Activated naive CD4-positive, alpha-beta T cell treated with anti-CD3 and anti-CD28 coated beads, Interleukin-2, amount 10 ng/mL, durations not matched to agents 7 days and 5 days (primary cell): ENCODE measurements at regions not wholly inside any gene's neighbourhood (a gene's known extent, or its start where the extent isn't known, plus 50 kb on each side); places are given as distances from the start of the nearest gene placed in this dataset.

Source experiments
- CTCF ChIA-PET: fragments of 350-600 bp; sonication (Branson Sonifier 250); formaldehyde crosslinking; loops from one replicate; lab custom pipeline; 2021; ENCODE audit warnings: antibody characterized with exemption; lab: Charles Lee
- DNase-seq: peaks from one replicate; pipeline ENCODE4 v3.0.0-alpha.2; 2020
- H3K27ac Mint-ChIP-seq: one replicate; pipeline ENCODE4 v1.8.0; 2021; ENCODE audit warnings: mild to moderate bottlenecking, moderate library complexity, mixed read lengths
- H3K27me3 Mint-ChIP-seq: one replicate; pipeline ENCODE4 v1.8.0; 2021; ENCODE audit warnings: mild to moderate bottlenecking, mixed read lengths
- H3K36me3 Mint-ChIP-seq: one replicate; pipeline ENCODE4 v1.8.0; 2021; ENCODE audit warnings: mixed read lengths
- H3K4me1 Mint-ChIP-seq: one replicate; pipeline ENCODE4 v1.8.0; 2021; ENCODE audit warnings: mixed read lengths
- H3K4me3 Mint-ChIP-seq: one replicate; pipeline ENCODE4 v1.8.0; 2021; ENCODE audit warnings: mild to moderate bottlenecking, moderate library complexity, mixed read lengths
- H3K9me3 Mint-ChIP-seq: one replicate; pipeline ENCODE4 v1.8.0; 2021; ENCODE audit warnings: mixed read lengths

GRCh38 chr20:54874718-54875117 lies 399.3 kb downstream of the DOK5 start:
- H3K27ac Mint-ChIP-seq = no peak overlapping the region
- no peaks in the 10 kb centered on the region for H3K27me3 Mint-ChIP-seq
- CTCF ChIA-PET = no interaction called here

GRCh38 chr20:54872440-54872839 lies 397.0 kb downstream of the DOK5 start:
- DNase-seq = no peak
- no peaks in the 10 kb centered on the region for H3K27me3 Mint-ChIP-seq
- H3K9me3 Mint-ChIP-seq = peaks cover 8% of the 10 kb centered on the region
- CTCF ChIA-PET = no interaction called here
- no peaks in the 10 kb centered on the region for H3K36me3 Mint-ChIP-seq
- no peak overlapping the region for H3K4me3 Mint-ChIP-seq
- no peak overlapping the region for H3K27ac Mint-ChIP-seq
- H3K4me1 Mint-ChIP-seq = no peaks in the 10 kb centered on the region

More at GRCh38 chr20:54874718-54875117, 399.3 kb downstream of the DOK5 start:
- DNase-seq = no peak
- H3K9me3 Mint-ChIP-seq = peaks cover 14% of the 10 kb centered on the region
- H3K4me1 Mint-ChIP-seq = no peaks in the 10 kb centered on the region
- H3K4me3 Mint-ChIP-seq = no peak overlapping the region
- H3K36me3 Mint-ChIP-seq = no peaks in the 10 kb centered on the region

GRCh38 chr20:54869765-54870164 lies 394.4 kb downstream of the DOK5 start:
- CTCF ChIA-PET = no interaction called here
- H3K4me3 Mint-ChIP-seq = no peak overlapping the region
- H3K9me3 Mint-ChIP-seq = peaks cover 8% of the 10 kb centered on the region
- no peak overlapping the region for H3K27ac Mint-ChIP-seq
- DNase-seq = no peak
- H3K27me3 Mint-ChIP-seq = no peaks in the 10 kb centered on the region
- H3K4me1 Mint-ChIP-seq = no peaks in the 10 kb centered on the region
- no peaks in the 10 kb centered on the region for H3K36me3 Mint-ChIP-seq

- H3K4me3 Mint-ChIP-seq = no peak overlapping the region
- no peak overlapping the region for H3K27ac Mint-ChIP-seq
- no peaks in the 10 kb centered on the region for H3K27me3 Mint-ChIP-seq
- no peaks in the 10 kb centered on the region for H3K36me3 Mint-ChIP-seq
- DNase-seq = no peak
- H3K4me1 Mint-ChIP-seq = no peaks in the 10 kb centered on the region
- CTCF ChIA-PET = no interaction called here
- H3K9me3 Mint-ChIP-seq = no peaks in the 10 kb centered on the region
Measured at GRCh38 chr20:54865273-54865672, 389.9 kb downstream of the DOK5 start.

GRCh38 chr20:54860716-54861115 lies 385.3 kb downstream of the DOK5 start:
- Mint-ChIP-seq H3K27ac (no peak overlapping the region), H3K27me3 (no peaks in the 10 kb centered on the region), H3K9me3 (peaks cover 6% of the 10 kb centered on the region), H3K4me1 (no peaks in the 10 kb centered on the region), H3K4me3 (no peak overlapping the region), H3K36me3 (no peaks in the 10 kb centered on the region)
- DNase-seq = no peak
- CTCF ChIA-PET = no interaction called here

GRCh38 chr20:54856202-54856601 lies 380.8 kb downstream of the DOK5 start:
- no peak for DNase-seq
- Mint-ChIP-seq H3K27me3 (no peaks in the 10 kb centered on the region), H3K36me3 (no peaks in the 10 kb centered on the region), H3K27ac (no peak overlapping the region), H3K4me3 (no peak overlapping the region), H3K4me1 (no peaks in the 10 kb centered on the region), H3K9me3 (peaks cover 6% of the 10 kb centered on the region)
- CTCF ChIA-PET = no interaction called here

GRCh38 chr20:54849741-54850140 lies 374.3 kb downstream of the DOK5 start:
- CTCF ChIA-PET = no interaction called here
- Mint-ChIP-seq H3K9me3 (peaks cover 1% of the 10 kb centered on the region), H3K4me1 (no peaks in the 10 kb centered on the region), H3K27me3 (no peaks in the 10 kb centered on the region), H3K36me3 (no peaks in the 10 kb centered on the region), H3K27ac (no peak overlapping the region), H3K4me3 (no peak overlapping the region)
- DNase-seq = no peak

GRCh38 chr20:54848984-54849538 lies 373.7 kb downstream of the DOK5 start:
- Mint-ChIP-seq H3K27me3 (no peaks in the 10 kb centered on the region), H3K27ac (no peak overlapping the region), H3K9me3 (peaks cover 1% of the 10 kb centered on the region), H3K36me3 (no peaks in the 10 kb centered on the region), H3K4me1 (no peaks in the 10 kb centered on the region), H3K4me3 (no peak overlapping the region)
- CTCF ChIA-PET = no interaction called here
- no peak for DNase-seq

- H3K36me3 Mint-ChIP-seq = no peaks in the 10 kb centered on the region
- DNase-seq = no peak
- peaks cover 1% of the 10 kb centered on the region for H3K9me3 Mint-ChIP-seq
- no peak overlapping the region for H3K4me3 Mint-ChIP-seq
- no peaks in the 10 kb centered on the region for H3K27me3 Mint-ChIP-seq
- no peak overlapping the region for H3K27ac Mint-ChIP-seq
- CTCF ChIA-PET = no interaction called here
- no peaks in the 10 kb centered on the region for H3K4me1 Mint-ChIP-seq
Measured at GRCh38 chr20:54848262-54848661, 372.9 kb downstream of the DOK5 start.

GRCh38 chr20:54846948-54847347 lies 371.6 kb downstream of the DOK5 start:
- Mint-ChIP-seq H3K4me1 (no peaks in the 10 kb centered on the region), H3K4me3 (no peak overlapping the region), H3K27ac (no peak overlapping the region), H3K27me3 (no peaks in the 10 kb centered on the region), H3K36me3 (no peaks in the 10 kb centered on the region), H3K9me3 (peaks cover 1% of the 10 kb centered on the region)
- DNase-seq = no peak
- CTCF ChIA-PET = no interaction called here

- peaks cover 1% of the 10 kb centered on the region for H3K9me3 Mint-ChIP-seq
- DNase-seq = no peak
- CTCF ChIA-PET = no interaction called here
- no peaks in the 10 kb centered on the region for H3K36me3 Mint-ChIP-seq
- no peaks in the 10 kb centered on the region for H3K27me3 Mint-ChIP-seq
- H3K4me3 Mint-ChIP-seq = no peak overlapping the region
- H3K4me1 Mint-ChIP-seq = no peaks in the 10 kb centered on the region
- H3K27ac Mint-ChIP-seq = no peak overlapping the region
Measured at GRCh38 chr20:54844346-54844745, 369.0 kb downstream of the DOK5 start.

- Mint-ChIP-seq H3K4me3 (no peak overlapping the region), H3K9me3 (peaks cover 1% of the 10 kb centered on the region), H3K27ac (no peak overlapping the region), H3K27me3 (no peaks in the 10 kb centered on the region), H3K36me3 (no peaks in the 10 kb centered on the region), H3K4me1 (no peaks in the 10 kb centered on the region)
- CTCF ChIA-PET = no interaction called here
- DNase-seq = no peak
Measured at GRCh38 chr20:54843865-54844264, 368.5 kb downstream of the DOK5 start.

GRCh38 chr20:54843431-54843830 lies 368.0 kb downstream of the DOK5 start:
- no peak for DNase-seq
- Mint-ChIP-seq H3K4me1 (no peaks in the 10 kb centered on the region), H3K4me3 (no peak overlapping the region), H3K27me3 (no peaks in the 10 kb centered on the region), H3K36me3 (no peaks in the 10 kb centered on the region), H3K27ac (no peak overlapping the region), H3K9me3 (peaks cover 1% of the 10 kb centered on the region)
- CTCF ChIA-PET = no interaction called here

GRCh38 chr20:54839224-54839623 lies 363.8 kb downstream of the DOK5 start:
- Mint-ChIP-seq H3K27me3 (no peaks in the 10 kb centered on the region), H3K27ac (no peak overlapping the region), H3K4me3 (no peak overlapping the region), H3K4me1 (no peaks in the 10 kb centered on the region), H3K36me3 (no peaks in the 10 kb centered on the region), H3K9me3 (no peaks in the 10 kb centered on the region)
- CTCF ChIA-PET = no interaction called here
- no peak for DNase-seq

GRCh38 chr20:54837226-54837625 lies 361.8 kb downstream of the DOK5 start:
- H3K4me1 Mint-ChIP-seq = no peaks in the 10 kb centered on the region
- DNase-seq = no peak
- no peaks in the 10 kb centered on the region for H3K9me3 Mint-ChIP-seq
- H3K27ac Mint-ChIP-seq = no peak overlapping the region
- CTCF ChIA-PET = no interaction called here
- H3K27me3 Mint-ChIP-seq = no peaks in the 10 kb centered on the region
- H3K36me3 Mint-ChIP-seq = no peaks in the 10 kb centered on the region
- H3K4me3 Mint-ChIP-seq = no peak overlapping the region

GRCh38 chr20:54822386-54822785 lies 347.0 kb downstream of the DOK5 start:
- no peaks in the 10 kb centered on the region for H3K27me3 Mint-ChIP-seq
- no peaks in the 10 kb centered on the region for H3K4me1 Mint-ChIP-seq
- no peak overlapping the region for H3K27ac Mint-ChIP-seq
- H3K4me3 Mint-ChIP-seq = no peak overlapping the region
- no peak for DNase-seq
- no peaks in the 10 kb centered on the region for H3K9me3 Mint-ChIP-seq
- no peaks in the 10 kb centered on the region for H3K36me3 Mint-ChIP-seq
- CTCF ChIA-PET = no interaction called here
